ENCODE measurements at regions not wholly inside any gene's neighbourhood (a gene's known extent, or its start where the extent isn't known, plus 50 kb on each side); places are given as distances from the start of the nearest gene placed in this dataset.

DNA sequence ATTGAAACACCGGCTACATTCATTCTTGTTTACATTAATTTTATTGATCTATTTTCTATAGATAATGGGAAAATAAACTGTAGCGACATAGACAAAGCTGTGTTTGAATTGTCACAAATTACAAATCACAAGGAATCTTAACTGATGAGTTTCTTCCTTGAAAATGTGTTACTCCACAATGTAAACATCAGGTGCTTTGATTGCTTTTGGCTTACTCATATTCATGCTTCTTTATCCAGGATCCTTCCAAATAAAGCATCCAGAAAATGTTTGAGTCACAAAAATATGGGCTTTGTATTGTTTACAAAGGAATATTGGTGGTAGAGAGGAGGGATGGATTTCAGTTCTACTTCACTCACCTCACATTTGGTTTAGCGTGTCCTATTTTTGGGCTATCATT, 64.0 kb downstream of the BMP2 start:
- no peak for DNase-seq (ENCODE audit: low read depth)
- TF ChIP-seq, protein P1, sequence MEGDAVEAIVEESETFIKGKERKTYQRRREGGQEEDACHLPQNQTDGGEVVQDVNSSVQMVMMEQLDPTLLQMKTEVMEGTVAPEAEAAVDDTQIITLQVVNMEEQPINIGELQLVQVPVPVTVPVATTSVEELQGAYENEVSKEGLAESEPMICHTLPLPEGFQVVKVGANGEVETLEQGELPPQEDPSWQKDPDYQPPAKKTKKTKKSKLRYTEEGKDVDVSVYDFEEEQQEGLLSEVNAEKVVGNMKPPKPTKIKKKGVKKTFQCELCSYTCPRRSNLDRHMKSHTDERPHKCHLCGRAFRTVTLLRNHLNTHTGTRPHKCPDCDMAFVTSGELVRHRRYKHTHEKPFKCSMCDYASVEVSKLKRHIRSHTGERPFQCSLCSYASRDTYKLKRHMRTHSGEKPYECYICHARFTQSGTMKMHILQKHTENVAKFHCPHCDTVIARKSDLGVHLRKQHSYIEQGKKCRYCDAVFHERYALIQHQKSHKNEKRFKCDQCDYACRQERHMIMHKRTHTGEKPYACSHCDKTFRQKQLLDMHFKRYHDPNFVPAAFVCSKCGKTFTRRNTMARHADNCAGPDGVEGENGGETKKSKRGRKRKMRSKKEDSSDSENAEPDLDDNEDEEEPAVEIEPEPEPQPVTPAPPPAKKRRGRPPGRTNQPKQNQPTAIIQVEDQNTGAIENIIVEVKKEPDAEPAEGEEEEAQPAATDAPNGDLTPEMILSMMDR (IDR thresholded peaks at IDR 0.05; ENCODE audit: control insufficient read depth, insufficient read depth, low read depth, low read length, missing control alignments), result no peak
- no peak overlapping the region for H3K4me3 ChIP-seq (ENCODE audit: control insufficient read depth, low read depth, low read length)

GRCh38 chr20:6832811-6833210, 65.3 kb downstream of the BMP2 start:
- no peak overlapping the region for H3K4me3 ChIP-seq (ENCODE audit: control insufficient read depth, low read depth, low read length)
- TF ChIP-seq, protein P1 (IDR thresholded peaks at IDR 0.05; ENCODE audit: control insufficient read depth, insufficient read depth, low read depth, low read length, missing control alignments), result no peak
- no peak for DNase-seq (ENCODE audit: low read depth)

- TF ChIP-seq, protein P1 (IDR thresholded peaks at IDR 0.05; ENCODE audit: control insufficient read depth, insufficient read depth, low read depth, low read length, missing control alignments), result no peak
- H3K4me3 ChIP-seq (ENCODE audit: control insufficient read depth, low read depth, low read length), result no peak overlapping the region
- no peak for DNase-seq (ENCODE audit: low read depth)
Observed at GRCh38 chr20:6835609-6836008, 68.1 kb downstream of the BMP2 start.

DNA sequence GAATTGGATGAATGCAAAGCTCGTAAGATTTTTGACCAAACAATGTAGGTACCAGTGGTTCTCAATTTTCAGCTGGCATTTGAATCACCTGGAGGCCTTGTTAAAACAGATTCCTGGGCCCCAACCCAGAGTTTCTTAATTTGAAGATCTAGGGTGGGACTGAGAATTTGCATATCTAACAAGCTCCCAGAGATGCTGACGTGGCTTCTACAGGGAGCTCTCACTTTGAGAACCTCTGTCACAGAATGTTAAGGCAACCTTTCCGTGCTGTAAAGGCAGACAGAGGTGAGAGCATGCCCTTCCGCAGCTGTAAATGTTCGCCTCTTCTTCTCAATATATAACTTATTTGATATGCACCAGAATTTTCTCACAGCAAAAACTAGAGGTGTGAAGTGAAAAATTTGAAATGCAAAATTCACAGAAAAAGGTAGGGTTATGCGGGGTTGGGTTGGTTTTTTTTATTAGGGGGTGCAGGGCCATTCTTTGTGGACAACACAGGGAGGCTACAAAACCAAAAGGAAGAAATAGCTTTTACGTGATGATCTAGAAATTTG, 69.4 kb downstream of the BMP2 start:
- TF ChIP-seq, protein P1 (IDR thresholded peaks at IDR 0.05; ENCODE audit: control insufficient read depth, insufficient read depth, low read depth, low read length, missing control alignments), result no peak
- H3K4me3 ChIP-seq (ENCODE audit: control insufficient read depth, low read depth, low read length), result no peak overlapping the region
- no peak for DNase-seq (ENCODE audit: low read depth)

DNA sequence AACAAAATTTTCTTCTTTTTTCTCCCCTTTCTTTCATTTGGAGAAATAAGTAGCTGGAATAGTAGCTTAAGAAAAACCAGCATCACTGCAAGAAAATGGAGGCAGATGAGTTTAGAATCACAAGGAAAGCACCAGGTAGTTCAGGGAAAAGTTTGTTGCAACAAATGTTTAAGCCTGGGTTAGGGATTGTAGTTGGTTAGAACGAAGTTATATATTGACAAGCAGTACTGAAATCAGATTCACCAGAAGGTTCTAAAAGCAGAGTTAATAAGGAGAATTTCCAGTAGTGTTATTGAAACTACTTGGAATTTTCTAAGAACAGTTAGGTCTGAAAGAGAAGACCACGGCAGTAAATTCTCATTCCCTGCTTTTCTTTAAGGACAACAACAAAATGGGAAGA, 70.2 kb downstream of the BMP2 start:
- TF ChIP-seq, protein P1 (IDR thresholded peaks at IDR 0.05; ENCODE audit: control insufficient read depth, insufficient read depth, low read depth, low read length, missing control alignments), result no peak
- no peak for DNase-seq (ENCODE audit: low read depth)
- no peak overlapping the region for H3K4me3 ChIP-seq (ENCODE audit: control insufficient read depth, low read depth, low read length)

- no peak overlapping the region for H3K4me3 ChIP-seq (ENCODE audit: control insufficient read depth, low read depth, low read length)
- TF ChIP-seq, protein P1 (IDR thresholded peaks at IDR 0.05; ENCODE audit: control insufficient read depth, insufficient read depth, low read depth, low read length, missing control alignments), result no peak
- no peak for DNase-seq (ENCODE audit: low read depth)
Observed at GRCh38 chr20:6838181-6838826, 70.8 kb downstream of the BMP2 start.

Measured in AG09309 (cell line).